HG03460 (cell line): ENCODE measurements at regions not wholly inside any gene's neighbourhood (a gene's known extent, or its start where the extent isn't known, plus 50 kb on each side); places are given as distances from the start of the nearest gene placed in this dataset.

Experiments used
- ATAC-seq: cut with Tn5 transposase; IDR thresholded peaks from one replicate; pipeline ENCODE4 v1.9.1; 2021; ENCODE audit not compliant: unreplicated experiment

DNA sequence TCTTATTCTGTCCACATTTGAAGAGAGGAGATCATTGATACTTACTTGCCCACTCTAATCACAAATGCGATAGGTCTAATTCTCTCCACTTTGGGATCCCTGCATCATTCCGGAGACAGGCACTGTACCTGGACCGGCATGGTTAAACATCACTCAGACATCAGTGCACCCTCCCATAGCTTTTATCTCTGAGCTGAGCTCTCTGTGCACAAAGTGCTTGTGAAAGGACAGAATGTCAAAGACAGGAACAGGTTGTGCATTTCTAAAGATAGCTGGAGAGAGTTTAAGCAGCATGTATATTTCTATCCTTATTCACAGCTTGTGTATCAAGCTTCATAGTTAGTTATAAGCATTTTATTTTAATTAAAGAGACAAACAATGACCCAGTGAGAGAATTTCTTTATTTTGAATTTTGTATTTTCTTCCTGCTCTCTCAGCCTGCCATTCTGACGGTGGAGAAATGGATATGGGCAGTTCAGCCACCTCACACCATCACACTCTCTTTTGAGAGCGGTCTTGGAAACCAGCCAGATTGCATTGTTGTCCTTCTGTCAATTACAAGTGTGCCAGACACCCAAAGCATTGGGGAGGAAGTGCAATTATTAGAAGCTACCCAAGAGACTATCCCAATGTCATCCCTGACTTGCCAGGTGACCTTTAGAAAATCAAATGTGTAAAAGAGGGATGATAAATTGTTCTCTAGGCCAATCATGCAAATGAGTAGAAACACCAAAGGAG lies 65.2 kb upstream of the CHL1 start:
- ATAC-seq, result no peak

- no peak for ATAC-seq
Observed at GRCh38 chr3:132378-132777, 64.2 kb upstream of the CHL1 start.

- ATAC-seq, result no peak
Observed at GRCh38 chr3:132904-133303, 63.7 kb upstream of the CHL1 start.

DNA sequence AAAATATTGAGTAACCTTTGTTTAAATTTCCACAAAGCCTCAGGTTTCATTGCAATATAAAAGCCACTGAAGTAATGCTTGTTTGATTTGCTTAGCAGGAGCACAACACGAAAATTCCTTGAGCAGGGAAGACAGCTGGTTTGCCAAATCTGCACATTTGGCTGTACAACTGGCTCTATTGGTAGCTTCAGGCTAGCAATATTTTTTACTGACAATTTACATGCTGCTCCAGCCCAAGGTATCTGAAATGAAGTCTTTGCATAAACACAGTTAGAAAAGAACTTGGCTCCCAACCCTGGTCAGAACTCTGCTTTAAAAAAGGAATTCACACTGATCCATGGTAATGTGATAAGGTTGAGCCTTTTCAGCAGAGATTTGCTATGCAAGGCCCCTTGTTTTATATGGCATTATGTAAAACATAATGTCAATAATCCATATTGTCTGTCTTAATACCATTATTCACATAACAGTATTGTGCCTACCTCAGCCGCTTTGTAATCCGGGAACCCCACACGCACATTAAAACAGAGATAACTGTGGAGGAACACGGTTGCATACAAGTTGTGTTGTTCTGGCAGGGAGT lies 55.7 kb upstream of the CHL1 start:
- no peak for ATAC-seq
